ENCODE measurements at regions not wholly inside any gene's neighbourhood (a gene's known extent, or its start where the extent isn't known, plus 50 kb on each side); places are given as distances from the start of the nearest gene placed in this dataset.

DNA sequence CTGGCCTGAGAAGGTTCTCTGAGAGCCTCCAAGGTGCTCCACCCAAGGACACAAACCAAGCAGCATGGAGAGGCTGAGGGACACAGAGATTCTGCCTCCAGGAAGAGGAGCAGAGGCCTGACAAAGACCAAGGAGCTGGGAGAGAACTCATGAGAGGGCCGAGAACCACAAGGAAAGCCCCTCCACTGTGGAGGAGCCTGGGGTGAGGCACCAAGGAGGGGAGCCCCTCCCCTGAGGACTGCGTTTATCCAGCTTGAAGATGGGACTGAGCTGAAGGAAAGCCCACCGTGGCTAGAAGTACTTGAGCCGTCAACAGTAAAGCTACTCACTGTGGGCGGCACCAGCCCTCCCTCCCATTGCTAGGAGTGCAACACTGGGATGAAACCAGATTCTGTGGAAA lies 63.1 kb upstream of the MEF2A start:
- TF ChIP-seq, protein P1, sequence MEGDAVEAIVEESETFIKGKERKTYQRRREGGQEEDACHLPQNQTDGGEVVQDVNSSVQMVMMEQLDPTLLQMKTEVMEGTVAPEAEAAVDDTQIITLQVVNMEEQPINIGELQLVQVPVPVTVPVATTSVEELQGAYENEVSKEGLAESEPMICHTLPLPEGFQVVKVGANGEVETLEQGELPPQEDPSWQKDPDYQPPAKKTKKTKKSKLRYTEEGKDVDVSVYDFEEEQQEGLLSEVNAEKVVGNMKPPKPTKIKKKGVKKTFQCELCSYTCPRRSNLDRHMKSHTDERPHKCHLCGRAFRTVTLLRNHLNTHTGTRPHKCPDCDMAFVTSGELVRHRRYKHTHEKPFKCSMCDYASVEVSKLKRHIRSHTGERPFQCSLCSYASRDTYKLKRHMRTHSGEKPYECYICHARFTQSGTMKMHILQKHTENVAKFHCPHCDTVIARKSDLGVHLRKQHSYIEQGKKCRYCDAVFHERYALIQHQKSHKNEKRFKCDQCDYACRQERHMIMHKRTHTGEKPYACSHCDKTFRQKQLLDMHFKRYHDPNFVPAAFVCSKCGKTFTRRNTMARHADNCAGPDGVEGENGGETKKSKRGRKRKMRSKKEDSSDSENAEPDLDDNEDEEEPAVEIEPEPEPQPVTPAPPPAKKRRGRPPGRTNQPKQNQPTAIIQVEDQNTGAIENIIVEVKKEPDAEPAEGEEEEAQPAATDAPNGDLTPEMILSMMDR (IDR thresholded peaks at IDR 0.05; ENCODE audit: low read depth, low read length): no peak
- no peak for TF ChIP-seq EZH2phosphoT487 (IDR thresholded peaks at IDR 0.05; ENCODE audit: low read depth)
